H9 (cell line): ENCODE measurements at regions not wholly inside any gene's neighbourhood (a gene's known extent, or its start where the extent isn't known, plus 50 kb on each side); places are given as distances from the start of the nearest gene placed in this dataset.

Experiments
- DNase-seq: peaks from one replicate; pipeline ENCODE4 v3.0.0-alpha.2; 2017
- H2AFZ ChIP-seq: one replicate; pipeline ENCODE4 v1.6.1; 2013; ENCODE audit warnings: mild to moderate bottlenecking, low read length, control low read depth, moderate library complexity
- H2AK5ac ChIP-seq: 2 replicates; pipeline ENCODE4 v1.6.1; 2013; ENCODE audit warnings: low read length, control low read depth, mixed read lengths; ENCODE audit not compliant: insufficient read length
- H2BK120ac ChIP-seq: one replicate; pipeline ENCODE4 v1.6.1; 2013; ENCODE audit warnings: low read depth, mild to moderate bottlenecking, low read length, control low read depth, inconsistent platforms; ENCODE audit not compliant: poor library complexity, severe bottlenecking
- H2BK12ac ChIP-seq: 2 replicates; pipeline ENCODE4 v1.6.1; 2013; ENCODE audit warnings: low read length, control low read depth, mixed read lengths, low read depth; ENCODE audit not compliant: insufficient read length
- H2BK15ac ChIP-seq: 2 replicates; pipeline ENCODE4 v1.6.1; 2013; ENCODE audit warnings: low read depth, low read length, control low read depth
- H2BK20ac ChIP-seq: one replicate; pipeline ENCODE4 v1.6.1; 2013; ENCODE audit warnings: low read depth, mild to moderate bottlenecking, low read length, control low read depth, inconsistent platforms; ENCODE audit not compliant: poor library complexity, severe bottlenecking
- H2BK5ac ChIP-seq: 2 replicates; pipeline ENCODE4 v1.6.1; 2013; ENCODE audit warnings: low read length, control low read depth, mixed read lengths; ENCODE audit not compliant: insufficient read length
- H3K14ac ChIP-seq: 2 replicates; pipeline ENCODE4 v1.6.1; 2013; ENCODE audit warnings: low read length, control low read depth; ENCODE audit not compliant: insufficient read depth
- H3K18ac ChIP-seq: 2 replicates; pipeline ENCODE4 v1.6.1; 2013; ENCODE audit warnings: low read depth, mild to moderate bottlenecking, mixed read lengths, low read length, control low read depth; ENCODE audit not compliant: insufficient read length
- H3K23ac ChIP-seq: 2 replicates; pipeline ENCODE4 v1.6.1; 2013; ENCODE audit warnings: low read length, control low read depth, mixed read lengths, low read depth; ENCODE audit not compliant: insufficient read length
- H3K23me2 ChIP-seq: 2 replicates; pipeline ENCODE4 v1.6.1; 2013; ENCODE audit warnings: low read depth, mild to moderate bottlenecking, mixed read lengths, low read length, control low read depth; ENCODE audit not compliant: insufficient read length, poor library complexity, severe bottlenecking
- H3K27ac ChIP-seq: 2 replicates; pipeline ENCODE4 v1.5.1; 2013; ENCODE audit warnings: low read length, control low read depth, mixed read lengths, low read depth; ENCODE audit not compliant: insufficient read length
- H3K27me3 ChIP-seq: 2 replicates; pipeline ENCODE4 v1.6.1; 2013; ENCODE audit warnings: low read length, control low read depth, inconsistent platforms; ENCODE audit not compliant: insufficient read depth
- H3K4ac ChIP-seq: 2 replicates; pipeline ENCODE4 v1.6.1; 2013; ENCODE audit warnings: low read depth, mild to moderate bottlenecking, control low read depth, inconsistent platforms, low read length, moderate library complexity
- H3K4me1 ChIP-seq: 2 replicates; pipeline ENCODE4 v1.6.1; 2013; ENCODE audit warnings: low read length, control low read depth, inconsistent platforms; ENCODE audit not compliant: insufficient read depth
- H3K4me2 ChIP-seq: 2 replicates; pipeline ENCODE4 v1.6.1; 2013; ENCODE audit warnings: low read length, control low read depth, mixed read lengths; ENCODE audit not compliant: insufficient read length, insufficient read depth
- H3K56ac ChIP-seq: 2 replicates; pipeline ENCODE4 v1.6.1; 2013; ENCODE audit warnings: low read depth, mild to moderate bottlenecking, mixed read lengths, low read length, control low read depth; ENCODE audit not compliant: insufficient read length
- H3K79me1 ChIP-seq: 2 replicates; pipeline ENCODE4 v1.6.1; 2013; ENCODE audit warnings: low read depth, mild to moderate bottlenecking, moderate library complexity, low read length, control low read depth, inconsistent platforms; ENCODE audit not compliant: insufficient read depth, poor library complexity, severe bottlenecking
- H3K79me2 ChIP-seq: 2 replicates; pipeline ENCODE4 v1.6.1; 2013; ENCODE audit warnings: low read length, control low read depth, inconsistent platforms; ENCODE audit not compliant: insufficient read depth
- H3K9ac ChIP-seq: 2 replicates; pipeline ENCODE4 v1.6.1; 2013; ENCODE audit warnings: low read length, control low read depth, mixed read lengths; ENCODE audit not compliant: insufficient read length; ENCODE audit errors: extremely low read depth
- H3K9me3 ChIP-seq: one replicate; pipeline ENCODE4 v1.6.1; 2013; ENCODE audit warnings: low read depth, low read length, inconsistent platforms; ENCODE audit not compliant: control insufficient read depth
- H3T11ph ChIP-seq: one replicate; pipeline ENCODE4 v1.6.1; 2013; ENCODE audit warnings: mild to moderate bottlenecking, low read length, control low read depth, inconsistent platforms
- H4K20me1 ChIP-seq: one replicate; pipeline ENCODE4 v1.6.1; 2013; ENCODE audit not compliant: control insufficient read depth, insufficient read length, insufficient read depth
- H4K5ac ChIP-seq: 2 replicates; pipeline ENCODE4 v1.6.1; 2013; ENCODE audit warnings: low read depth, mild to moderate bottlenecking, mixed read lengths, low read length, control low read depth; ENCODE audit not compliant: insufficient read length
- H4K8ac ChIP-seq: replicated peaks from 2 replicates; pipeline ENCODE4 v1.6.1; 2013; ENCODE audit warnings: low read length, control low read depth, mixed read lengths, low read depth; ENCODE audit not compliant: insufficient read length
- H4K91ac ChIP-seq: 2 replicates; pipeline ENCODE4 v1.6.1; 2013; ENCODE audit warnings: low read depth, mild to moderate bottlenecking, moderate library complexity, mixed read lengths, low read length, control low read depth; ENCODE audit not compliant: insufficient read length
- H3K27ac Mint-ChIP-seq, 3 experiments: 2 replicates in 2 of 3; 3 replicates in 1 of 3; pipeline ENCODE4 v1.8.0; 2020 to 2021; ENCODE audit warnings: mixed read lengths in 3 of 3, mild to moderate bottlenecking in 1 of 3, moderate library complexity in 1 of 3
- H3K27me3 Mint-ChIP-seq: 2 replicates; pipeline ENCODE4 v1.8.0; 2021; ENCODE audit warnings: low read depth, mild to moderate bottlenecking, moderate library complexity, mixed read lengths
- H3K36me3 Mint-ChIP-seq, 3 experiments: 2 replicates in 2 of 3; 3 replicates in 1 of 3; pipeline ENCODE4 v1.8.0; 2020 to 2021; ENCODE audit warnings: low read depth in 3 of 3, mixed read lengths in 3 of 3; ENCODE audit not compliant: insufficient read depth in 1 of 3
- H3K4me1 Mint-ChIP-seq, 2 experiments: 2 replicates each; pipeline ENCODE4 v1.8.0; 2020; ENCODE audit warnings: mixed read lengths in 2 of 2
- H3K4me3 Mint-ChIP-seq, 2 experiments: 2 replicates in 1 of 2; 3 replicates in 1 of 2; pipeline ENCODE4 v1.8.0; 2020 to 2021; ENCODE audit warnings: mild to moderate bottlenecking in 2 of 2, mixed read lengths in 2 of 2, moderate library complexity in 1 of 2
- H3K9me3 Mint-ChIP-seq, 2 experiments: 2 replicates in 1 of 2; 3 replicates in 1 of 2; pipeline ENCODE4 v1.8.0; 2020; ENCODE audit warnings: mild to moderate bottlenecking in 2 of 2, mixed read lengths in 2 of 2, moderate library complexity in 1 of 2
- WGBS: extraction: QIAGEN DNeasy Blood & Tissue Kit; methylation state at CpG from one replicate; pipeline ENCODE4 v1.1.7; 2013; ENCODE audit warnings: missing lambda C conversion rate, low lambda C conversion rate, mixed read lengths; ENCODE audit not compliant: insufficient read length; ENCODE audit errors: extremely low coverage; 5-methylcytosine and 5-hydroxymethylcytosine counted together
- TF ChIP-seq, protein P1 (sequence below): fragments of 200-600 bp; sonication (generic); conservative IDR thresholded peaks from 3 replicates; pipeline ENCODE4 v1.8.0; 2021; ENCODE audit warnings: antibody characterized with exemption, mild to moderate bottlenecking

DNA sequence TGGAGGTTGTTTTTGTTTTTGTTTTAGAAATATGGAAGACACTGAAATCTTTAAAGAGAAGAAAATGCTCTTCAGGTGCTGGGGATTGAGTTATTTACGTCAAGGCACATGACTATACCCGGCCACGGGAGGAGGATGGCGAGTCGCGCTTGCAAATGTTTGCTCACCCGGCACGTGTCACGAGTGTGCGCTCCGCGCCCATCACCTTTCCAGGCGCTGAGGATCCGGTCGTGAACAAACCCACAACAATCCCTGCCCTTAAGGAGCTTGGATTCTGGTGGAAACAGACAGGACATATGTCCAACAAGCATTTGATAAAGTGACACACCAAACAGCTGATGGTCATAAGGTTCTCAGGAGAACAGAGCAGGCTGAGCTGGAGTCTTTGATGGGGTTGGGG, 715.5 kb downstream of the BRD1 start:
- no peak overlapping the region for H2BK120ac ChIP-seq
- H2BK20ac ChIP-seq, result no peak overlapping the region
- H2AFZ ChIP-seq, result no peak overlapping the region
- H4K8ac ChIP-seq, result no peak overlapping the region
- no peak overlapping the region for H3K18ac ChIP-seq
- no peaks in the 10 kb centered on the region for H3K27me3 ChIP-seq
- H4K91ac ChIP-seq, result no peak overlapping the region
- H3K56ac ChIP-seq, result no peak overlapping the region
- H3K4ac ChIP-seq, result no peak overlapping the region
- no peaks in the 10 kb centered on the region for H3K23me2 ChIP-seq
- no peak overlapping the region for H3K14ac ChIP-seq
- H3K4me3 Mint-ChIP-seq, result no peak overlapping the region
- WGBS, result no CpG with 5 or more reads among the region's 15 CpGs
- H3K27ac ChIP-seq, result no peak overlapping the region
- no peak overlapping the region for H2BK5ac ChIP-seq
- H3K4me2 ChIP-seq, result no peak overlapping the region
- peaks cover 7% of the 10 kb centered on the region for H3K27me3 Mint-ChIP-seq
- H3K79me1 ChIP-seq, result no peaks in the 10 kb centered on the region
- no peak overlapping the region for H3T11ph ChIP-seq
- TF ChIP-seq, protein P1, sequence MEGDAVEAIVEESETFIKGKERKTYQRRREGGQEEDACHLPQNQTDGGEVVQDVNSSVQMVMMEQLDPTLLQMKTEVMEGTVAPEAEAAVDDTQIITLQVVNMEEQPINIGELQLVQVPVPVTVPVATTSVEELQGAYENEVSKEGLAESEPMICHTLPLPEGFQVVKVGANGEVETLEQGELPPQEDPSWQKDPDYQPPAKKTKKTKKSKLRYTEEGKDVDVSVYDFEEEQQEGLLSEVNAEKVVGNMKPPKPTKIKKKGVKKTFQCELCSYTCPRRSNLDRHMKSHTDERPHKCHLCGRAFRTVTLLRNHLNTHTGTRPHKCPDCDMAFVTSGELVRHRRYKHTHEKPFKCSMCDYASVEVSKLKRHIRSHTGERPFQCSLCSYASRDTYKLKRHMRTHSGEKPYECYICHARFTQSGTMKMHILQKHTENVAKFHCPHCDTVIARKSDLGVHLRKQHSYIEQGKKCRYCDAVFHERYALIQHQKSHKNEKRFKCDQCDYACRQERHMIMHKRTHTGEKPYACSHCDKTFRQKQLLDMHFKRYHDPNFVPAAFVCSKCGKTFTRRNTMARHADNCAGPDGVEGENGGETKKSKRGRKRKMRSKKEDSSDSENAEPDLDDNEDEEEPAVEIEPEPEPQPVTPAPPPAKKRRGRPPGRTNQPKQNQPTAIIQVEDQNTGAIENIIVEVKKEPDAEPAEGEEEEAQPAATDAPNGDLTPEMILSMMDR, result no peak
- H2AK5ac ChIP-seq, result no peak overlapping the region
- no peaks in the 10 kb centered on the region for H3K36me3 Mint-ChIP-seq
- H3K9me3 ChIP-seq, result no peaks in the 10 kb centered on the region
- no peaks in the 10 kb centered on the region for H3K4me1 Mint-ChIP-seq
- no peak overlapping the region for H2BK15ac ChIP-seq
- no peaks in the 10 kb centered on the region for H4K20me1 ChIP-seq
- H3K9ac ChIP-seq, result no peak overlapping the region
- H3K79me2 ChIP-seq, result no peaks in the 10 kb centered on the region
- peak overlapping the region in 1 of 3 experiments; percentile 12; a peak in 2 of 7 replicates for H3K27ac Mint-ChIP-seq
- H4K5ac ChIP-seq, result no peak overlapping the region
- H2BK12ac ChIP-seq, result no peak overlapping the region
- no peak overlapping the region for H3K23ac ChIP-seq
- DNase-seq, result no peak
- no peaks in the 10 kb centered on the region for H3K4me1 ChIP-seq
- H3K9me3 Mint-ChIP-seq, result no peaks in the 10 kb centered on the region
